ENCODE measurements at regions not wholly inside any gene's neighbourhood (a gene's known extent, or its start where the extent isn't known, plus 50 kb on each side); places are given as distances from the start of the nearest gene placed in this dataset.

GRCh38 chr15:92304223-92304975 is 89.3 kb upstream of the ST8SIA2 start:
- DNase-seq (ENCODE audit: low read depth): no peak

- no peak for DNase-seq (ENCODE audit: low read depth)
Measured at GRCh38 chr15:92305343-92305742, 88.3 kb upstream of the ST8SIA2 start.

GRCh38 chr15:92306663-92307062 is 87.0 kb upstream of the ST8SIA2 start:
- DNase-seq (ENCODE audit: low read depth): peak; percentile 20

- no peak for DNase-seq (ENCODE audit: low read depth)
Measured at GRCh38 chr15:92315144-92315543, 78.5 kb upstream of the ST8SIA2 start.

DNA sequence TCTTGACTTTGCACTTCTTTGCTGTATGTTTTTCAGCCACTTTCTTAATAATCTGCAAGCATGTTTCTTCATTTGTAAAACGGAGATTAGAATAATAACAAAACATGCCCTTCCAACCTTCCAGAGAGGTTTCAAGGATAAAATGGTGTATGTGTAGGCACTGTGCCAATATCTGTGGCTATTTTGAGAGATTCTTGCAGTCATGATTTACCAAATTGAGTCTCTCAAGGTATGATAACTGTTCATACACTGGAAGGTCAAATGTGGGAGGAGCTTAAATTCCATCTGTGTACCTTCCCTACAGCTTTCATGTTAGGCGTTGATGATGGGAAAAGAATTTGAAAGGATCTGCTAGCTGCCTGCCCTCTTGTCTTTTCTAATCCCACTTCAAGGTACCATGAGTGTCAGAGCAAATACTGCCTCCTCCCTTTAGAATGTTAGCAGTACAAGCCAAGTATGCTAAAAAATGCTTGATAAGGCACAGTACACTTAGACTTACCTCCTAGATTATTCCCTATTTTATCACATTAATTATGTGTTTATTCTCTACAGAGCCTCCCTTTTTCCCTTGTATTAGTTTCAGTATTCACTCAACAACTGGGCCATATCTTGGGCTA is 78.0 kb upstream of the ST8SIA2 start:
- no peak for DNase-seq (ENCODE audit: low read depth)

DNA sequence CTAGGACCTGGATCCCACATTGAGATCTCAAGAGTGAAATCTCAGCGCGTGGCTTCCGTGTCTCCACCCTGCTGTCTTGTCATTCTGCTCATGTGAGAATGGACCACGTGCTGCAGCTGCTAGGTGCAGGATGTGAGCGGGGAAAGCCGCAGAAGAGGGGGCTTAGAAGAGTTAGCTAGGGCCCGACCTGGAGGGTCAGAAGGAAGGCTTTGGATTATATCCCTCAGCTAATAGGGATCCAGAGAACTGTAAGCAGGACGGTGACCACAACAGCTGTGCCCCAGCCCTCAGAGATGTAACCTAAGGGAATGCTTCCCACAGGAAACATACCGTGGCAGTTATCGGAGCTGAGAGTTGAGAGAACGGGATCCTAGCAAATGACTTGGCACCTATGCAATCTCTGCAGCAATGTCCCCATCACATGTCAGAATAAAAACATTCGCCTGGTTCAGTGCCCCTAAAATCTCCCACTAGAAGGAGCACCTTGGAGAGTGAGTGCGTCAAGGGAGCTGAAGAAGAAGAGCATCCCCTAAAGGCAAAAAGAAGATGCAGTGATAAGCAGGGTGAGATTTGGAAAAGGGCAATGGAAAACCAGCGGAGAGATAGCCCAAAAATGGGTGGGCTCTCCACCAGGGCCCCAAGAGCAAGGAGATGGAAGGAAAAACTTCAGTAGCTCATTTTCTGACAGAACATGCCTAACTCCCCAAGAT is 76.9 kb upstream of the ST8SIA2 start:
- DNase-seq (ENCODE audit: low read depth): peak; percentile 24

GRCh38 chr15:92320012-92320699 is 73.5 kb upstream of the ST8SIA2 start:
- DNase-seq (ENCODE audit: low read depth): no peak

- no peak for DNase-seq (ENCODE audit: low read depth)
Measured at GRCh38 chr15:92322566-92323355, 70.9 kb upstream of the ST8SIA2 start.

DNA sequence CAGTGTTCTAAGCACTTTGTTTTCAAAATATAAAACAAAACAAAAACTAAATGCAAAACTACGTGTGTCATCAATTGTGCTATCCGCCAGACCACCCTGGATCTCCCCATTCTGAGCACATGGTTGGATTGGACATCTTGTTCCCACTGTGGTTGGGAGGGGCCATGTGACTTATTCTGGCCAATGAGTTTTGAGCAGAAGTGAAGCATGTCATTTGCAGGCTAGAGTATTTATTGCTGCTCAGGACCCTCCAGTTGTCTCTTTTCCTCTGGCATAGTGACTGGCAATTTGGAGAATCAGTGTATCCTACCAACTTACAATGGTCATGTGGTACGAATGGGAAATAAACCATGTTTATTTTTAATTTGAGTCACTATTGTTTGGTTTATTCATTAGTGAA is 70.2 kb upstream of the ST8SIA2 start:
- DNase-seq (ENCODE audit: low read depth): no peak

DNA sequence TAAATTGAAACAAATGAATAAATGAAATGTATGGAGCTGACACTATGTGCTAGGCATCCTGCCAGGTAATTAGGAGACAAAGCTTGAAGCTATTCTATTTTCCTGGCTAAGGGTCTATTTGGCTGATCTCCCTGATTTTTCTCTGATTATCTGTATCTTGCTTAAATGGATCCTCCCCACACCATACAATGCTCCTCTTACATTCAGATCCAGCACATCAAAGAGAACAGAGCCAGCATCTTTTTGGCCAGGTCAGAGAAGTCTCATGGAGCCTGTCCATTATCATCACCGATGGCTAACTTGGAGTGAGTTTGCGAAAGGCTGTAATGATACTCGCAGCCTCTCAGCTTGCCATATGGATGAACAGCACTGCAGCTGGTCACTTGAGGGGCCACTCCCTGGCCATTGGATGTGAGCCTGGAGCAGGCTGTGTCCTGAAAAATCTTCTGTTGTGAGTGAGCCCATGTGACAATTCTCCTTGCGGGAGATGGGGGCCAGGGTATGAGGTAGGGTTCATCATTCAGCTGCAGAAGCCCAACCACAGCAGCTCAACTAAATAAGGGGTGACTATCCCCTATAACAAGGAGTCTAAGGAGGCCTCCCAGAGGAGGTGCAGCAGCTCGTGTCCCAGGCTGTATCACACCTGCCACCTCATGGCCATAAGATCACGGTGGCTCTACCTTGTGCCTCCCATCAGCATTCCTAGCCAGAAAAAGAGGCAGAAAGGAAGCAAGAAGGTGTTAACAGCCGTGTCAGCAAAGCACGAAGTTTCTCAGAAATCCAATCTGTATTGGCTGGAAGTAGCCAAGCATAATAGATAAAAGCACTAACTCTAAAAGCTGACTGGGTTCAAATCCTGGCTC is 69.3 kb upstream of the ST8SIA2 start:
- no peak for DNase-seq (ENCODE audit: low read depth)

DNA sequence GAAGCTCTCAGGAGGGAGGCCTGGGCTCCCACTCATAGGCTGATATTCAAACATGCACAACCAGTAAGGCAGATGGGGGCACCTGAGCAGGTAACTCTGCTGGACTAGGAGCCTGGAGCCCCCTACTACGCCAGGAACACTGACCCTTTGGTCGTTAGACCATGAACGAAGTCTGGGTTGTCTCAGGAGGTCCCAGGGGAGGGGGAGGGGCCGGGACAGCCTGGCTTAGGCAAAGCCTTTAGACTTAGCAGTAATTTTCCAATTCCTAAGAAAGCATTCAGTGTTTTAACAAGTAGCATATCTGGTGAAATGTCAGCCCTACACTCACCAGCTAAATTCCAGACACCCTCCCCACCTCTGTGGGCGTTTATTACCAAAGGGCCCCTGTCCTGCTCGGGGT is 67.4 kb upstream of the ST8SIA2 start:
- no peak for DNase-seq (ENCODE audit: low read depth)

GRCh38 chr15:92327033-92327432 is 66.6 kb upstream of the ST8SIA2 start:
- no peak for DNase-seq (ENCODE audit: low read depth)

- DNase-seq (ENCODE audit: low read depth): no peak
Measured at GRCh38 chr15:92328207-92328606, 65.5 kb upstream of the ST8SIA2 start.

- no peak for DNase-seq (ENCODE audit: low read depth)
Measured at GRCh38 chr15:92332125-92332899, 61.4 kb upstream of the ST8SIA2 start.

- no peak for DNase-seq (ENCODE audit: low read depth)
Measured at GRCh38 chr15:92333709-92334108, 60.0 kb upstream of the ST8SIA2 start.

DNA sequence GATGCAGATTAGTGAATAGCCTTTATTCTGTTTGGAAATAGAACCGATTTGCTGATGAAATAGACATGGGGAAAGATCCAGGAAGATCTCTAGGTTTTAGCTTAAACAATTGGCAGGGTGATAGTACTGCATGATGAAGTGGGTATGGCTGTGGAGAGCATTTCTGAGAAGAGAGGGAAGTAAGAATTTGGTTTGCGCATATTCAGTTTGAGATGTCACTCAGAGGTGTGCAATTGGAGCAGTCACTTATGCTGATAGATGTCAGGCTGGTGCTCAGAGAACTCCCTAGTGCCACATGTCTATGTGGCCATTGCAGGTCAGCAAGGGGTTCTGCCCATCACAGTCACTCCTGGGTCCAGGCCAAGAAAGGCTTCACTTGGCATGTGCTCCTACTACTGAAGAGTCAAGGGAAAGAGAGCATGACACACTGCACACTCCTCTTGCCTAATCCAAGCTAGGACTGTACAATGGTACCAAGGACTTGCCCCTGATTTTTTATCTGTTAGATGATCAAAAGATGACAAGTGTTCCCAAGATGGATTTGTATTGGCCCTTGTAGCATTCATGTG is 57.2 kb upstream of the ST8SIA2 start:
- no peak for DNase-seq (ENCODE audit: low read depth)

GRCh38 chr15:92339361-92339760 is 54.3 kb upstream of the ST8SIA2 start:
- no peak for DNase-seq (ENCODE audit: low read depth)
